GM15510 (cell line): ENCODE measurements at regions not wholly inside any gene's neighbourhood (a gene's known extent, or its start where the extent isn't known, plus 50 kb on each side); places are given as distances from the start of the nearest gene placed in this dataset.

ENCODE experiments used
- POLR2A ChIP-seq: IDR thresholded peaks from 3 replicates; pipeline ENCODE4 v1.6.1; 2011; ENCODE audit warnings: borderline replicate concordance; ENCODE audit not compliant: insufficient read length; ENCODE audit errors: extremely low read depth

- TF ChIP-seq POLR2A, result no peak
These were observed 909.7 kb upstream of the AUTS2 start for GRCh38 chr7:68688416-68689086.

GRCh38 chr7:68689087-68689433, 909.2 kb upstream of the AUTS2 start:
- TF ChIP-seq POLR2A, result no peak

- no peak for TF ChIP-seq POLR2A
These were observed 906.7 kb upstream of the AUTS2 start for GRCh38 chr7:68691261-68692216.

- no peak for TF ChIP-seq POLR2A
These were observed 905.8 kb upstream of the AUTS2 start for GRCh38 chr7:68692511-68692910.

- no peak for TF ChIP-seq POLR2A
These were observed 903.6 kb upstream of the AUTS2 start for GRCh38 chr7:68694656-68695055.

GRCh38 chr7:68697796-68698280, 900.4 kb upstream of the AUTS2 start:
- TF ChIP-seq POLR2A, result no peak

- TF ChIP-seq POLR2A, result no peak
These were observed 899.1 kb upstream of the AUTS2 start for GRCh38 chr7:68699090-68699711.

- no peak for TF ChIP-seq POLR2A
These were observed 897.9 kb upstream of the AUTS2 start for GRCh38 chr7:68700414-68700813.

GRCh38 chr7:68706291-68706690, 892.0 kb upstream of the AUTS2 start:
- no peak for TF ChIP-seq POLR2A

GRCh38 chr7:68707159-68707558, 891.1 kb upstream of the AUTS2 start:
- TF ChIP-seq POLR2A, result no peak

GRCh38 chr7:68707958-68708357, 890.3 kb upstream of the AUTS2 start:
- no peak for TF ChIP-seq POLR2A

- TF ChIP-seq POLR2A, result no peak
These were observed 885.2 kb upstream of the AUTS2 start for GRCh38 chr7:68712956-68713495.

- TF ChIP-seq POLR2A, result no peak
These were observed 882.4 kb upstream of the AUTS2 start for GRCh38 chr7:68715907-68716306.

GRCh38 chr7:68717176-68717575, 881.1 kb upstream of the AUTS2 start:
- TF ChIP-seq POLR2A, result no peak

- TF ChIP-seq POLR2A, result no peak
These were observed 880.2 kb upstream of the AUTS2 start for GRCh38 chr7:68718097-68718551.
